GM18861 (cell line): ENCODE measurements at regions not wholly inside any gene's neighbourhood (a gene's known extent, or its start where the extent isn't known, plus 50 kb on each side); places are given as distances from the start of the nearest gene placed in this dataset.
A peak's percentile ranks its signal among the peaks of the same experiment; 100 is the strongest.
"Not testable (repeated sequence)": the region's sequence is repeated elsewhere in the genome, so short reads cannot be mapped to it uniquely, and the experiment has no call there.

Source experiments
- ATAC-seq: cut with Tn5 transposase; IDR thresholded peaks from one replicate; pipeline ENCODE4 v1.9.1; 2021; ENCODE audit not compliant: unreplicated experiment

DNA sequence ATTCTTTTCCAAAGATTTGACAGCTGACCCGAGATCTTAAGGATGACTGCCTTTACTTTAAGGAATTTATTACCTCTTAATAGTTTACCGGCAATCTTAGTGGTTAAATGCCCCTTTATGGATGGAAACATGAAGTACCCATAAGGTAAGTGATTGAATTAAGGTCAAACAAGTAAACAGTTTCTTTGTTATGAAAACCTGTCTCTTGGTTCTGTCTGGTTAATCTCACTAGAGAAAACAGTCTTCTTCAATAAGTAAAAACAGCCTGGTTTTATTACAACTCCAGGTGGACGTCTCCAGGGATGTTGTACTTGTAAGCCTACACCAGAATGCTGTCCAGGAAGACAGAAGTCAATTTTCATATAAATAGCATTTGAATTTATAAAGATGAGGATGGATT is 161.8 kb upstream of the MTPN start:
- no peak for ATAC-seq

DNA sequence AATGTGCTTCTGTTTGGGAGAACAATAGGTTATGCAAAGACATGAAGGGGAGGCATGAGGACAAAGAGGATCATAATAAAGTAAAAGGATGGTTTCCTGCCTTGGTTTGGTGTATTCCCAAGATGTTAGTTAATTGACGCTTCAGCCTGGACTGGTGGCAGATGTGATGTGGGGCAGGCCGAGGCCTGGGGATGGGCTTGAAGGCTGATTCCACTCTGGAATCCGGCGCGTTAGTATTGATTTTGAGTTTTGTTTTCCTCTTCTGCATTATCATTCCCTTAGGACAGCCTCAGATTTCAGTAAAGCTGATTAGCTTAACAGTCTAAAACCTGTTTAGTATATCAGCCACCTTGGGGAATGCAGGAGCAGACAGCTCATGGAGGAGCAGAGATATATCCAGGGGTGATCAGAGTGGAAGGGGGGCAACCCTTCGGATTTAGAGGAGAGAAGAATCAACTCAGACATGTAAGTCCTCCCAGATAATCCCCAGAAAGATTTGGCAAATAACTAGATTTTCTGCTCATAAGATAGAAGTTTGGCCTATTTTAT is 159.8 kb upstream of the MTPN start:
- ATAC-seq = no peak

DNA sequence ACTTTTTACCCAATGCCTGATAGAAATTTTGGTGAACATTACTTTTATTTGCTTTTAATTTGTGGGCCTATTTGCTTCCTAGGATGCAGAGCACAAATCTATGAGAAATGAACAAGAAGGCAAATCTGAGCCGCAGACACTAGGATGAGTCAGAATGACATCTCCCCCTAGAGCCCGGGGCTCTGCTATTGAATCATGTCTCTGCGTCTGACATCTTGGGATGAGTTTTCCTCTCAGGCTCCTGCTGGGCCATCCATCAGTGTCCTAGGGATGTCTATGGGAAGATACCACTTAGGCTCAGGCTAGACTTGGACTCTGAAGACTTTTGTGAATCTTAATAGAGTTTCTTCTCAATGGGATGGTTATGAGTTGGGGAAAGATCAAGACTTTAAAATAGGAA is 157.3 kb upstream of the MTPN start:
- ATAC-seq = no peak

DNA sequence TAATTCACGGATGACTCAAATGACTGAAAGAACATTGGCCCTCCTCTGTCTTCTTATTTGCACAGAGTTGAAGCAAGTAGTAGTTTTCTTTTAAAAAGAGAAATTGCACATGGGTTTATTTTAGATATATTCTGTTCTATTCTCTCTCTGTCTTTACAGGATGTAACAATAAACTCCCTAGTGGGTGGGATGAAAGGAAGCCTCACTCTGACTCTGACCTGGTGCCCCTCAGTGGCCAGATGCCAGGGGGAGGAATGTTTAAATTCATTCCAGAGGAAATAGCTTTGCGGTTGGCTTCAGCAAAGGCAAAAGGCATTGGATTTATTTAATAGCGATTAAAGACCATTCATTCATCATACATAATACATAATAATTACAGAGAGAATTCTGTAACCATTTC is 156.4 kb upstream of the MTPN start:
- ATAC-seq = no peak

DNA sequence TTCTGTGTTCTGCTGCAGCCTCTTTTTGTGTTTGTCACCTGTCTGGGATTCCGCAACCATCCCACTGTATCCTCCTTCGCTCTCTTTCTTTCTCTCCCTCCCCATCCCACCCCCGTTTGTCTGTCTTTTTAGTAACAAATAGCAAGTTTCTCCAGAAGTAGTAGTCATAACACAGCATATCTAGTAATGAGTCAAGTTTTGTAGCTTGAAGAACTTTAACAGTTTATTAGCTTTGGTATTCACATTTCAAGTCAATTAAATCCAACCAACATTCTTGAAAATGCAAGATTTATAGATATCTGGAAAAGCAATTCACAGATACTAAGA is 154.1 kb upstream of the MTPN start:
- no peak for ATAC-seq

DNA sequence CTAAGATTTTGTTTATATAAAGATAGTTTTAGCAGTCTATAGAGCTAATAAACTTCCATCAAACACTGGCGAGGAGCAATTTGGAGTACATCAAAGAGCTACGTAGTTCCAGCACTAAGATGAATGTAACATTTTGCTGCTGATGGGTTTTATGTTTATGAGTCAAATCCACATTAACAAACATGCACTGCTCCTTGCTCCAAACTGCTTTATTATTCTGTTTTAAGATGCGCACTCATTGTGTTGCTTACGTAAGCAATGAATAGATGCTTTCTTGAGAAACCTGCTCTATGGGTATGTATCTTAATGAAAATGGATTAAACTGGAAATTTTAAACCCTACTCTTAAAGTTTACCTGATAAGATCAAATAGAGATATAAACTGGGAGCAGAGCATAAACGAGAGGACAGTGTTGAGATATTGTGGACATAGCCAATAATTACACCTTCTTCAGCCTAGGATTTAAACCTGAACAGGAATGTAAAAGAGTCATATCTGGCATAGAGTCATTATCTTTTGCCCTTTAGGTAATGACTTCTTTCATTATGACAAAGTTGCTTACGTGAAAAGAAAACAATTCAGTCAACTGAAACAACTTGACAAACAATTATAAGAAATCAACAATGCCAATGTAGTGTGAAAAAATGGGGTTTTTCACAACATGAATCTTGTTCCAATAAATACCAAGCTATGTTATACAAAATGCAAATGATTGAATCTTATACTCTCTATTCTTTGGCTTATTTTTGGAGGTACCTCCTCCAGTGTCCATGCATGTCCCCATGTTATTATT is 153.5 kb upstream of the MTPN start:
- ATAC-seq = no peak

DNA sequence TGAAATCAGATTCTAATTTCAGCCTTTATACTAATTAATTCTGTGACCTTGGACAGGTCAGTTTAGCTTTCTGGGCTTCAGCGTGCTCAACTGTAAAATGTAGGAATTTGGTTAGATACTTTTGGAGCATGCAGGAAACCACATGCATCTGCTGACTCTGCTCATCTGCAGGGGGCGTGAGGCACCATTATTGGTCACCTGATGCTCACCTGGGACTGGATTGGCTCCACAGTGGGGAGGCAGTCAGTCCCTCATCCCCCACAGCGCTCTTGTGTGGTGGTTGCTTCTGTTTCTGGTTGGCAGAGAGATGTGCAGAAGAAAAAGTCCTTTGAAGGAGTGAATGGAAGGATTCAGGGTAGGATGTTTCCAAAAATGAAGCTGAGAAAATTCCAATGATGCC is 150.9 kb upstream of the MTPN start:
- ATAC-seq = no peak

DNA sequence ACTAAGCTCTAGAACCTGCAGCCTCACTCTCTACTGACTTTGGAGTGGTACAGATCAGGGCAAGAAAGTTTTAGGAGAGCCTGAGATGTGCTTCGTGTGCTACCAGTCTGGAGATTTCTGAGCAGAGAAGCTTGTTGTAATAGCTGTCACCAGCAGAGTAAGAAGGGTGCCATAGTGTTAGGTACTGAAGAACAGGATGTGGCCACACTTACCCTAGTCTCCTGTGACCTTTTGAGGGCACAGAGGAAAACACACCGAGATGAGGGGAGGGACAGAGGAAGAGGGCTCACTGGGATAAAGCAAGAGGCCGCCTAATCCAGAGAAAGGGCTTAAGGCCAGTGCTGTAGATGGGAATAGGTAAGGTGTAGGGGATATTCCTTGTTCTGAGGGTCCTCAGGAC is 146.2 kb upstream of the MTPN start:
- ATAC-seq = no peak

DNA sequence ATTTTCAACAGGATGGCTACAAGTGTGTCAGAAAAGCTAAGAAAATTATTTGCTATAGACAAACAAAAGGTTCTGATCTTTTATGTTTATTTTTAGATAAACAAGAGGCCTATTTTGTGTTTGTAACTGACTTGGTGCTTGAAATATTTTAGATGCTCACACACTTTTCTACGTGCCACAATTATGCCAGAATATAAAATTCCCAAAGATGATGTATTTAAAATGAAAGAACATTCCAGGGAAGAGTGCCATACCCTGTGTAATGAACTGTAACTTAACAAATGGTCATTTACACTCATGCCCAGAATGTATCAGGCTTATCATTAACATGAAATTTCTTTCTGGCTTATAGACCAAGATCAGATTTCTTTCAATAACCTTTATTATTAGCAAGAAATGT is 144.9 kb upstream of the MTPN start:
- no peak for ATAC-seq

DNA sequence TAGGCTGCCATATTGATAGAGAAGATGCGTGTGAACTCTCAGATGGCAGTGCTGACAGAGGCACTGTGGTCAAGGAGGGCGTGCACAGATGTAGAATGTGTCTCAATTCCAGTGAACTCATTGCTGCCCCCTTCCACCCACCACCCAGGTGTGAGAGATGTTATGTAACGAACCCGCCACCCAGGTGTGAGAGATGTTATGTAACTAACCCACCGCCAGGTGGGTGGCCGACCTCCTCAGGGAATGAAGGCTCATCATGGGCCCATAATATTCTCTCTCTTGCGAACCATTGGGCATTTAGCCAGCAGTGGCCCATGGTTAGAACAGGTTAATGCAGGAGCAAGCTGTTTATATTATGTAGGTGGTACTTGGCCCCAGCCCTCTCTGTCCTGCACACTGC is 140.4 kb upstream of the MTPN start:
- no peak for ATAC-seq

DNA sequence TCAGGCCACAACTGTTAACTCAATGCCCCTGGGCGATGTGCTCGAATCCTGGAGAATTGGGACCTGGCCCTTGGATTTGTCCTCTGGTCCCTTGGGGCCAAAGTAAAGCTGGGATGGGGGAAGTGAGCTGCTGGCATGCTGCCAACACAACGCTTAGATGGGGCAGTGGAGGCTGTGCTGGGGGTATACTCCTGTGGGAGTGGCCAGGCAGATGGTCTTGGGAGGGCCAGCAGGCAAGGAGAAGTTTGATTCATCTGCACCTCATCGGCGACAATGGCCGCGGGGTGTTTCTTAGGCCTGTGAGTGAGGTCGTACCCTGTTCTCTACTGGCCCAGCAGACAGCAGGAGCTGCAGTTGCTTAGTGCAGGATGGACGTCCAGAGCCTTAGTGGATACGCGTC is 139.0 kb upstream of the MTPN start:
- no peak for ATAC-seq

DNA sequence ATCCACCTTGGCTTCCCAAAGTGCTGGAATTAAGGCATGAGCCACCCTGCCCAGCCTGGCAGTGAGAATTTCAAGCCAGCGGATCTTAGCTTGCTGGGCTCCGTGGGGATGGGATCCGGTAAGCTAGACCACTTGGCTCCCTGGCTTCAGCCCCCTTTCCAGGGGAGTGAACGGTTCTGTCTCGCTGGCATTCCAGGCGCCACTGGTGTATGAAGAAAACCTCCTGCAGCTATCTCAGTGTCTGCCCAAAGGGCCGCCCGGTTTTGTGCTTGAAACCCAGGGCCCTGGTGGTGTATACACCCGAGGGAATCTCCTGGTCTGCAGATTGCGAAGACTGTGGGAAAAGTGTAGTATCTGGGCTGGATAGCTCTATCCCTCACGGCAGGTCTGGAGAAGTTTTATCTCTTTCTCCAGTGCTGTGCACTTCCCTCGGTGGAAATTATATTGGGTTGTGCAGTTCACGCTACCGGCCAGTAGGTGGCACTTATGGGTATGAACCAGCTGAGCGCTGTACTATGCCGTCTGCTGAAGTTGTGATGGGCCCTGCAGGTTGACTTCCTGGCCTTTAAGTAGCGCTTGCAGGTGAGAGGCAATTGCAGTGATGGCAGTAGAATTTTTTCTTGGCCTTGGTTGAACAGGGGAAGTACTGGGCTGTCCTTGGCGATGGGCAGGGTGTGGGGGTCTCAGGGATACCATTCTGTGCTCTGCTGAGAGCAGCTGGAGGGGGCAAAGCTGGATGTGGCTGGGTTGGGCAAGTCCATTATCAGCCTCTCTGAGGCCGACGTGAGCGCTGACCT is 138.0 kb upstream of the MTPN start:
- ATAC-seq = peak; percentile 97

DNA sequence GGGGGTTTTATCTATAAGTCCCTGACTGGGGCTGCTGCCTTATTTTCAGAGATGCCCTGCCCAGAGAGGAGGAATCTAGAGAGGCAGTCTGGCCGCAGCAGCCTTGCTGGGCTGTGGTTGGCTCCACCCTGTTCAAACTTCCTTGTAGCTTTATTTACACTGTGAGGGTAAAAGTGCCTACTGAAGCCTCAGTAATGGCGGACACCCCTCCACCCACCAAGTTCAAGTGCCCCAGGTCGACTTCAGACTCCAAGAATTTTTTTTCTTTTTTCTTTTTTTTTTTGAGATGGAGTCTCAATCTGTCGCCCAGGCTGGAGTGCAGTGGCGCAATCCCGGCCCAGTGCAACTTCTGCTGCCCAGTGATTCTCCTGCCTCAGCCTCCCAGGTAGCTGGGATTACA is 137.3 kb upstream of the MTPN start:
- not testable (repeated sequence) for ATAC-seq

DNA sequence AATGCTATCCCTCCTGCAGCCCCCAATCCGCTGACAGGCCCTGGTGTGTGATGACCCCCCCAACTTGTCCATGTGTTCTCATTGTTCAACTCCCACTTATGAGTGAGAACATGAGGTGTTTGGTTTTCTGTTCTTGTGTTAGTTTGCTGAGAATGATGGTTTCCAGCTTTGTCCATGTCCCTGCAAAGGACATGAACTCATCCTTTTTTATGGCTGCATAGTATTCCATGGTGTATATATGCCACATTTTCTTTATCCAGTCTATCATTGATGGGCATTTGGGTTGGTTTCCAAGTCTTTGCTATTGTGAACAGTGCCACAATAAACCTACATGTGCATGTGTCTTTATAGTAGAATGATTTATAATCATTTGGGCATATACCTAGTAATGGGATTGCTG is 131.9 kb upstream of the MTPN start:
- ATAC-seq = not testable (repeated sequence)

DNA sequence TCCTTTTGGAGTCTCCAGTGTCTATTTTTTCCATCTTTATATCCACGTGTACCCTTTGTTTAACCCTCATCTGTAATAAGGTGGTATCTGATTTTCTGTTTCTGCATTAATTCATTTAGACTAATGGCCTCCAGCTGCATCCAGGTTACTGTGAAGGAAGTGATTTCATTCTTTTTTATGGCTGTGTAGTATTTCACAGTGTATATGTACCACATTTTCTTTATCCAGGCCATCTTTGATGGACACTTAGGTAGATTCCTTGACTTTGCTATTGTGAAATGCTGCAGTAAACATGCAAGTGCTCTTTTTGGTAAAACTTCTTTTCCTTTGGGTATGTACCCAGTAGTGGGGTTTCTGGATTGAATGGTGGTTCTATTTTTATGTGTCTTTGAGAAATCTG is 128.0 kb upstream of the MTPN start:
- ATAC-seq = no peak

DNA sequence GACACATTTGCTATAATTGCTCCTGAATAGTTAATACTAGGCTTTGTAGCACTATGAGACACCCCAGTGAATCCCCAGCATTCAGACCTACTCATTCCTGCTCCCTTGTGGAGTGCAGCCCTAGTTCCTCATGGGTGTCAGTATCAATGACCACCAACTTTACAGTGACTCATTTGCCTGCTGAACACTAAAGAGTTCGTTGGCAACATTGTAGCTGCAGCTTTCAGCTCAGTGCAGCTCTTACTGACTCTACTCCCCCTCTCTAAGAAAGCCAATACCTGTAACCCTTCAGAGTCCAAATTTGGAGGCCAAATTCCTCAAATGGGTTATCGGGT is 127.1 kb upstream of the MTPN start:
- no peak for ATAC-seq

DNA sequence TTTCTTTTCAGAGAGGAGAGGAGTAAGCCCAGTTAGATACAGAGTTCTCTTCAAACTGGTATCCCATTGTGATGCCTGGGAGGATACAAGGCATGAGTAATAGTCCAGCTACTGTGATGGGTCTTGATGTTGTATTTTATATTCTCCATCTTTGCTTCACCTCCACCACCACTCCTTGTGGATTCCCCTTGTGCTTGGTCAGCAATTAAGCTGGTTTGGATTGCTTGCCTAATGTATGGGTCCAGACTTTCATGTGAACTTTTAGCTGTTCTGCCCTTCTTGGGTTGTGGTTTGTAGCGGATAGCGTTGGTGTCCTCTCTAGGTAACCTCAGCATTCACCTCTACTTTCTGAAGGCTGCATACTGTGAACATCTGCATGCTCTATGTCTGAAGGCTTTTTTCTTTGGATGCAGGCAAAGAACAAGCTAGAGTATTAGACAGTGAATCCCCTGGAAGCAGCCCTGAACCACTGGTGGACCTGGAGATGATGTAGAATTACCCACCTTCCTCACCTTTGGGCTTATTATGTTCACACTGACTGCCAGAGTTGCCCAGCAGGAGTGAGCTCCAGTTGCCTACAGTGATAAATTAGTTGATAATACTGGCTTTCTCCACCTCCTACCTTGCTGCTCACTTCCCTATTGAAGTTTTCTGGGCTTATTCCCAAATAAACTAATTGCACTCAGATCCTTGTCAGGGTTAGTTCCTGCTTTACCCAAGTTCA is 126.5 kb upstream of the MTPN start:
- no peak for ATAC-seq

DNA sequence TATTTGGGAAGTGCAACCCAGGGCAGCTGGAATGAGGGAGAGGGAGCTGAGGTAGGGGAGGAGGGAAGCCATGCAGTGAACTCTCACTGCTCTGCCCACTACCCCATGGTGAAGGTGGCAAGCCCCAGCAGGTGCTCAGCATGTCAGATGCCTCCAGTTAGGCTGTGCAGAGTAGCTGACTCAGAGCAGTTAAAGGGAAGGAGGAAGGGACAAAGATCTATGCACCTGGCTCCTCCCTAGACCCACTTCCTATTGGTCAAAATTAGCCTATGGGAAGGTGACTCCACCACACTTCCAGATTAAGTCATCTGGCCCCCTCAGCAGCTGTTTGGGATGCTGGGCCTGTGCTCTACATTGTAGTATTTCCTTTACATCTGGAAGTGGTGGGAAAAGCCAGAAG is 125.7 kb upstream of the MTPN start:
- no peak for ATAC-seq

DNA sequence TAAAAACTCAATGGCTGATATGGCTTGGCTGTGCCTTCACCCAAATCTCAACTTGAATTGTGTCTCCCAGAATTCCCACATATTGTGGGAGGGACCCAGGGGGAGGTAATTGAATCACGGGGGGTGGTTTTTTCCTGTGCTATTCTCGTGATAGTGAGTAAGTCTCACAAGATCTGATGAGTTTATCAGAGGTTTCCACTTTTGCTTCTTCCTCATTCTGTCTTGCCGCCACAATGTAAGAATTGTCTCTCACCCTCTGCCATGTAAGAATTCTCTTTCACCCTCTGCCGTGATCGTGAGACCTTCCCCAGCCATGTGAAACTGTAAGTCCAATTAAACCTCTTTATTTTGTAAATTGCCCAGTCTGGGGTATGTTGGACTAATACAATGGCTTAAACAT is 115.6 kb upstream of the MTPN start:
- ATAC-seq = not testable (repeated sequence)

DNA sequence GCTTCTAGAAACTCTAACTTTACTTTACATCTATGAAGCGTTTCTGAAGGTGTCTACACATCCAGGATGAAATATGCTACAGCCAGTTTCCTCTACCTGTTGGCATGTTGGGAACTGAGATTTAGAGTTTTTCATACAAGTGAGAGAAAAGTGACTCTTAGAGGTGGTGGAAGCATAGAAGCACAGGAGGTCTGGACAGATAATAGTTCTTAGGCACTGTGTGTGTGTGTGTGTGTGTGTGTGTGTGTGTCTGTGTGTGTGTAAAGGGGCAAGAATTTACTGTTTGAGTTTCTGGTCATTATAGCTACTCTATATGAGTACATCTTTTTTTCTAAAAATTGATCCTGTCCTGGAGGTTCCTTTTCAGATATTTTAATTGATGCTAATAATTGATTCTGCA is 110.7 kb upstream of the MTPN start:
- ATAC-seq = no peak

DNA sequence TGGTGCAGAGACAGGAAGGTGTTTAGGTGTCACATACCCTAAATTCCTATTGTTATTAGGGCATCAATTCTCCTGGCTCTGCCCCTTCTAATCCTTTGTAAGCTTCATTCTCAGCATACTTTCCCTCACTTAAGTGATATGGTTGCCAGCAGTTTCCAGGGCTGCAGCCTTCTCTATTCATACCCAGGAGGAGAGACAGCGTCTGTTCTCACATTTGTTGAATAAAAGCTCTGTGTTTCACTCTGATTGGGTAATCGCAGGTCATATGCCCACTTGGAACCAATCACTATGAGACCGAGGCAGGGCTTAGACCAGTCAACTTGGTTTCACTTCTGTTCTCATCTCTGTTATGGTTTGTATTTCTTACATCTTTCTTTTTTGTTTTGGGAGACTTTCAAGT is 109.6 kb upstream of the MTPN start:
- ATAC-seq = peak; percentile 95

DNA sequence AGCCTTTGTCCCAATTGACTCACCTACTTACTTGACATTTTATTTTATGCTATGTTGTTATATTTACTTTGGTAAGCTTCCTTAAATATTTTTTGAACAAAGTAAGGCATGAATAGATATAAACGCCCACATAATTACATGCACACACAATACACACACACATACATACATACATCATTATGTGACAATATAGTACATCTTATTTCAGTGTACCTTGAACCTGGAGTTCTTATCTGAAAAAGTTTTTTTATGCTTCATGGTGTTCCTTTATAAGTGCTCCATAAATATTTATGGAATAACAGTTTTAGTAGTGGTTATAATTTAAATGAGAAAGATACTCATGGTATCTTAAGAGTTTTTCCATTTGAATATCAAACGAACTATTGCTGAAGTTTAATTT is 102.8 kb upstream of the MTPN start:
- no peak for ATAC-seq
